K562 (cell line): ENCODE measurements at regions not wholly inside any gene's neighbourhood (a gene's known extent, or its start where the extent isn't known, plus 50 kb on each side); places are given as distances from the start of the nearest gene placed in this dataset.

Experiments
- AFF4 ChIP-seq: sonication (generic); formaldehyde crosslinking; IDR thresholded peaks from 2 replicates; pipeline ENCODE4 v1.8.0; 2023; ENCODE audit warnings: mild to moderate bottlenecking, missing genetic modification reagents
- CCAR2 ChIP-seq: fragments of 200-400 bp; formaldehyde crosslinking; IDR thresholded peaks from 2 replicates; pipeline ENCODE4 v1.6.1; 2017; ENCODE audit warnings: mild to moderate bottlenecking, low read depth, low read length
- GATAD2A ChIP-seq: fragments of 450-650 bp; IDR thresholded peaks from 2 replicates; pipeline ENCODE4 v1.6.1; 2017
- HDAC3 ChIP-seq: fragments of 450-650 bp; IDR thresholded peaks from 2 replicates; pipeline ENCODE4 v1.6.1; 2018; ENCODE audit warnings: borderline replicate concordance, mild to moderate bottlenecking, moderate library complexity; ENCODE audit not compliant: partially characterized antibody
- PTRF ChIP-seq: fragments of 450-650 bp; IDR thresholded peaks from 2 replicates; pipeline ENCODE4 v1.6.1; 2016; ENCODE audit warnings: mild to moderate bottlenecking, missing genetic modification characterization, missing compliant biosample characterization
- RBM34 ChIP-seq: fragments of 200-400 bp; formaldehyde crosslinking; IDR thresholded peaks from 2 replicates; pipeline ENCODE4 v1.6.1; 2018; ENCODE audit warnings: low read length, borderline replicate concordance; ENCODE audit not compliant: insufficient read depth
- SAP30 ChIP-seq: fragments of 200-600 bp; sonication (generic); IDR thresholded peaks from 2 replicates; pipeline ENCODE4 v1.6.1; 2012; ENCODE audit warnings: borderline replicate concordance, low read depth, mild to moderate bottlenecking, moderate library complexity, low read length, control low read depth, inconsistent platforms; ENCODE audit not compliant: insufficient read depth, poor library complexity, severe bottlenecking
- STAT5B ChIP-seq: fragments of 250-450 bp; sonication (Bioruptor Pico); IDR thresholded peaks from 2 replicates; pipeline ENCODE4 v1.8.0; 2021; ENCODE audit warnings: mild to moderate bottlenecking, inconsistent platforms
- ZFP36 ChIP-seq: fragments of 150-350 bp; IDR thresholded peaks from 2 replicates; pipeline ENCODE4 v1.6.1; 2018; ENCODE audit warnings: low read length, low read depth; ENCODE audit not compliant: partially characterized antibody
- ZNF316 ChIP-seq: fragments of 450-650 bp; IDR thresholded peaks from 2 replicates; pipeline ENCODE4 v1.6.1; 2016
- ZNF740 ChIP-seq, 3 experiments: fragments of 200-800 bp in 1 of 3; sonication (Bioruptor generic) in 1 of 3; sonication (generic) in 1 of 3; formaldehyde crosslinking in 1 of 3; IDR thresholded peaks; 2 replicates each; pipeline versions ENCODE4 v1.6.1 to v1.8.0; 2016 to 2022; ENCODE audit warnings: mild to moderate bottlenecking in 2 of 3, missing compliant biosample characterization in 2 of 3, missing genetic modification characterization in 2 of 3, missing genetic modification reagents in 1 of 3
- ZSCAN32 ChIP-seq: fragments of 450-650 bp; formaldehyde crosslinking; IDR thresholded peaks from 2 replicates; pipeline ENCODE4 v1.4.0; 2020; ENCODE audit warnings: mild to moderate bottlenecking, moderate library complexity
- TF ChIP-seq, protein P1 (sequence below): fragments of 450-650 bp; formaldehyde crosslinking; IDR thresholded peaks from 2 replicates; pipeline ENCODE4 v1.4.0; 2022; ENCODE audit warnings: mild to moderate bottlenecking, moderate library complexity

GRCh38 chr4:95742872-95743271 lies 97.0 kb upstream of the PDHA2 start (continued):
- TF ChIP-seq AFF4 (no peak), STAT5B (no peak), RBM34 (no peak), PTRF (tag) (no peak), ZNF740 (CRISPR knock-in tag; IDR thresholded peaks at IDR 0.05) (no peak), ZNF740 (tag; IDR thresholded peaks at IDR 0.05) (no peak), HDAC3 (no peak), GATAD2A (no peak), CCAR2 (no peak), ZNF316 (no peak), SAP30 (no peak), ZSCAN32 (no peak), ZFP36 (no peak)
- TF ChIP-seq, protein P1, sequence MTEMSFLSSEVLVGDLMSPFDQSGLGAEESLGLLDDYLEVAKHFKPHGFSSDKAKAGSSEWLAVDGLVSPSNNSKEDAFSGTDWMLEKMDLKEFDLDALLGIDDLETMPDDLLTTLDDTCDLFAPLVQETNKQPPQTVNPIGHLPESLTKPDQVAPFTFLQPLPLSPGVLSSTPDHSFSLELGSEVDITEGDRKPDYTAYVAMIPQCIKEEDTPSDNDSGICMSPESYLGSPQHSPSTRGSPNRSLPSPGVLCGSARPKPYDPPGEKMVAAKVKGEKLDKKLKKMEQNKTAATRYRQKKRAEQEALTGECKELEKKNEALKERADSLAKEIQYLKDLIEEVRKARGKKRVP (CRISPR knock-in tag), result no peak
